Small intestine (tissue), 7 donors: ENCODE measurements at regions not wholly inside any gene's neighbourhood (a gene's known extent, or its start where the extent isn't known, plus 50 kb on each side); places are given as distances from the start of the nearest gene placed in this dataset.

Experiments used
- DNase-seq, 2 donors: peaks; one replicate each; pipeline versions ENCODE4 v3.0.0 to v3.0.0-alpha.2; 2013
- FAIRE-seq: peaks from 2 replicates; lab custom pipeline; 2012; peaks lifted over from hg19 to GRCh38; lab: Jason Lieb, UNC
- H3K27ac ChIP-seq, 3 donors: one replicate each; pipeline ENCODE4 v1.5.1; 2013; ENCODE audit warnings: low read length in 2 of 3, mild to moderate bottlenecking in 2 of 3, control low read depth in 1 of 3, inconsistent platforms in 1 of 3, low read depth in 1 of 3, moderate library complexity in 1 of 3
- H3K27me3 ChIP-seq, 3 donors: one replicate each; pipeline ENCODE4 v1.6.1; 2013; ENCODE audit warnings: low read length in 3 of 3, inconsistent platforms in 1 of 3; ENCODE audit not compliant: control insufficient read depth in 3 of 3, insufficient read depth in 3 of 3
- H3K36me3 ChIP-seq, 3 donors: one replicate each; pipeline ENCODE4 v1.6.1; 2013; ENCODE audit warnings: low read length in 3 of 3, inconsistent platforms in 1 of 3, low read depth in 1 of 3, mild to moderate bottlenecking in 1 of 3, moderate library complexity in 1 of 3; ENCODE audit not compliant: control insufficient read depth in 3 of 3, insufficient read depth in 2 of 3
- H3K4me1 ChIP-seq, 3 donors: one replicate each; pipeline ENCODE4 v1.6.1; 2013; ENCODE audit warnings: low read length in 2 of 3, inconsistent platforms in 1 of 3, low read depth in 1 of 3, mild to moderate bottlenecking in 1 of 3, moderate library complexity in 1 of 3; ENCODE audit not compliant: control insufficient read depth in 3 of 3, insufficient read depth in 2 of 3
- H3K4me3 ChIP-seq, 3 donors: one replicate each; pipeline ENCODE4 v1.5.1; 2013; ENCODE audit warnings: low read length in 3 of 3, control low read depth in 1 of 3, inconsistent platforms in 1 of 3, low read depth in 1 of 3, mild to moderate bottlenecking in 1 of 3, moderate library complexity in 1 of 3
- H3K9me3 ChIP-seq, 2 donors: one replicate each; pipeline ENCODE4 v1.6.1; 2013; ENCODE audit warnings: low read depth in 1 of 2, low read length in 1 of 2; ENCODE audit not compliant: control insufficient read depth in 2 of 2, insufficient read depth in 1 of 2
- WGBS, 3 donors: extraction: QIAGEN DNeasy Blood & Tissue Kit; methylation state at CpG; one replicate each; pipeline ENCODE4 v1.1.7; 2013; 5-methylcytosine and 5-hydroxymethylcytosine counted together
- donor health status: healthy with polysubstance abuse.
- donor health status: control.
- donor health status: control.
- donor health status: Bipolar disorder and iron deficiency.
- donor health status: healthy.

DNA sequence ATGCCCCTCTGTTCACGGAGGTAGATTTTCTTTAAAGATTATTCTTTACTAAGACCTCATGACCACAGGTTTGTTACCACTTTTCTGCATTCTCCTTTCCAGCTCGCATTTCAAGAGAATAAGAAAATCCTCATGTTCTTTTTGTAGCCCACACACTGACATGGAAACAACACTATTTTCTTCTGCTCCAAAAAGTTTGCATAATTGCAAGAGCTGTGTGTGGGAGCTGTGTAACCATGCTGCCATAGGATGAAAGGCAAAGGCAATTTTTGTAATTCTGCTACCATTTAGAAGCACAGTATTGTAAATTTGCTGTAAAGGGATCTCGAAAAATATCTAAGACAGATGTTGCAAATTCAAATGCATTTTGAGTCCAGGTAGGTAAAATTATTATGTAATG lies 302.4 kb upstream of the EMCN start:
- Histone ChIP-seq H3K27me3 (no peaks in the 10 kb centered on the region), H3K27ac (no peak overlapping the region), H3K4me1 (no peaks in the 10 kb centered on the region), H3K9me3 (no peaks in the 10 kb centered on the region), H3K4me3 (no peak overlapping the region), H3K36me3 (no peaks in the 10 kb centered on the region)
- FAIRE-seq: no peak
- 85 to 93% (median 90%) methylated on average over 3 of the region's 3 CpGs for WGBS, 3 donors
- no peak for DNase-seq

- Histone ChIP-seq H3K36me3 (no peaks in the 10 kb centered on the region), H3K9me3 (no peaks in the 10 kb centered on the region), H3K27ac (no peak overlapping the region), H3K4me1 (no peaks in the 10 kb centered on the region), H3K27me3 (no peaks in the 10 kb centered on the region), H3K4me3 (no peak overlapping the region)
- FAIRE-seq (no peak), DNase-seq (no peak)
- 84 to 93% (median 91%) methylated on average over 5 of the region's 5 CpGs for WGBS, 3 donors
Observed at GRCh38 chr4:100819505-100819904, 301.7 kb upstream of the EMCN start.

DNA sequence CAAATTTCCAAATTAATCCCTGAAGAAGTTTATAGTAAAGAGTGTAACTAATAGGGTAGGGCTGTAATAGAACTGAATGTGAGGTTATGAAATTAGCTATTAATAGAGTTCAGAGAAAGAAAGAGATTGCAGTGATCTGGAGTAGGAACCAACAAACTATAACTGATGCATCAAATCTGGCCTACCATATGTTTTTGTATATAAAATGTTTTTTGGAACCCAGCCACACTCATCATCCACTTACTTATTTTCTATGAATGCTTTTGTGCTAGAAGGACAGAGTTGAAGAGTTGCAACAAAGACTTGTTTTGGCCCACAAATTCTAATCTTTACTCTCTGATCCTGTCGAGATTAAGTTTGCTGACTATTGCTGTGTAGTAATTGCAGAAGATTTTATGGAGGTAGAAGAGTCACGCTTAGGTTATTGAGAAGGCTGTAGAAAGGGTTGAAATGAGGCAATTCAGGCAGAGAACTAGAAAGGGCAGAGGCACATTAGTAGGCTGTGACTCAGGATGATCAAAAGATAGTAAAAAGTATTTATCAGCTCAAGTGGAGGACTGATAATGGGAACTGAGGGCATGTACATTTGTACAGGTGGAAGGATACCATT lies 298.7 kb upstream of the EMCN start:
- no peaks in the 10 kb centered on the region for H3K36me3 ChIP-seq
- H3K4me1 ChIP-seq: no peaks in the 10 kb centered on the region
- H3K27me3 ChIP-seq: no peaks in the 10 kb centered on the region
- no peak overlapping the region for H3K27ac ChIP-seq
- DNase-seq: peak in 1 of 2 donors; percentile 21
- FAIRE-seq: no peak
- H3K4me3 ChIP-seq: no peak overlapping the region
- WGBS, 3 donors: 55 to 64% (median 60%) methylated on average over 2 of the region's 2 CpGs
- no peaks in the 10 kb centered on the region for H3K9me3 ChIP-seq

- Histone ChIP-seq H3K9me3 (no peaks in the 10 kb centered on the region), H3K4me1 (no peaks in the 10 kb centered on the region), H3K36me3 (no peaks in the 10 kb centered on the region), H3K4me3 (no peak overlapping the region), H3K27ac (no peak overlapping the region), H3K27me3 (no peaks in the 10 kb centered on the region)
- WGBS, 3 donors: 70 to 90% (median 85%) methylated on average over 2 of the region's 2 CpGs
- FAIRE-seq (no peak), DNase-seq (no peak)
Observed at GRCh38 chr4:100811046-100811445, 293.2 kb upstream of the EMCN start.

DNA sequence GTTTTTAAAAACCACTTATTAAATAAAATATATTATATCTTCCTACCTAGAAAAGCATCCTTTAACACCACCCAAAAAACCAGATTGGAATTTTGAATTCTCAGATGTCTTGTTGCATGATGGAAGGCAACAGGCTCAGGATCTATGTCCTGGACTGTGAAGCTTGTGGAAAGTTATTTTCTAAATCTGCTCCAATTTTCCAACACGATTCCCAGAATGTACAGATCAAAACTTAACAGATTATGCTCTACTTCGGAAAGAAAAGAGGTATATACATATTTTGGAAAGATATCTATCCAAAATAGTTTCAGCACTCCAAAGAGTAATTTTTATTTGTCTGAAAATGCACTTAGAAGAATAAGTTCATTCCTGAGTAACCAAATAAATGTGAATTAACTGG lies 291.7 kb upstream of the EMCN start:
- no peak overlapping the region for H3K27ac ChIP-seq
- no peaks in the 10 kb centered on the region for H3K27me3 ChIP-seq
- H3K4me3 ChIP-seq: no peak overlapping the region
- H3K4me1 ChIP-seq: no peaks in the 10 kb centered on the region
- H3K9me3 ChIP-seq: no peaks in the 10 kb centered on the region
- no peak for DNase-seq
- 73 to 86% (median 82%) methylated on average over 2 of the region's 2 CpGs for WGBS, 3 donors
- FAIRE-seq: no peak
- no peaks in the 10 kb centered on the region for H3K36me3 ChIP-seq

DNA sequence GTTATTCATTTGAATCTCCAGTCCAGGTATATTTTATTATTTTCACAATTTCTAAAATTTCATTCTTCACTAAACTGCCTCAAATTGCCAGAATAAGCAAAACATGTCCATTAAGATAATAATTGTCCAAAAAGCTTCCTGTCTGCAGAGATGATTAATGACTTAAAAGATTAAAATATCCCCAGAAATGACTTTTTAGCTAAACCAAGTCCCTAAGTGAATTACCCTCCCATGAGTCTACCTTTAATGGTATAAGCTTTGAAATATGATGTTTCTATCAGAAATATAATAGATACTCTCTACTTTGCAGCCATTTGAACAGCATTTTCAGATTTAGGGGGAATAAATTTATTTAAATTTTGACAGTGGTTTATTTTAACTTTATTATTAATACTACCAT lies 289.2 kb upstream of the EMCN start:
- no peaks in the 10 kb centered on the region for H3K9me3 ChIP-seq
- DNase-seq (no peak), FAIRE-seq (no peak)
- no peaks in the 10 kb centered on the region for H3K27me3 ChIP-seq
- H3K27ac ChIP-seq: no peak overlapping the region
- H3K36me3 ChIP-seq: no peaks in the 10 kb centered on the region
- no peak overlapping the region for H3K4me3 ChIP-seq
- H3K4me1 ChIP-seq: no peaks in the 10 kb centered on the region

DNA sequence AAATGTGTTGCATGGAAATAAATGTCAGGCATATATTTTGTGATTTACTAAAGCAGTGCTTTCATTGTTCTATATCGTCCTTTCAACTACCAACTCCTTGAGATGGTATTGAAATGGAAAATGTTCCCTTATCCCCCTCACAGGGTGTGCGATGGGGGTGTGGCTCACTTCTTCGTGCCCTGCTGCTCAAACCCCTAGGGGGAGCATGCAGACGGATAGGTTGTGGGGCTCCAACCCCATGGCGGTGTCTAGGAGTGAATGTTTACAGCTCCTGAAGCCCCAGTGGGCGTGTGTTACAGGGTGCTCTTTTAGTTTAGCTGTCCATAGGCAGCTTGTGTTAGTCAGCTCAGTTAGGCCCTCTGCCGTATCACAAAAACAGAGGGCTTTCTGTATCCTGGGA lies 287.7 kb upstream of the EMCN start:
- WGBS, 3 donors: 87 to 89% (median 88%) methylated on average over 7 of the region's 7 CpGs
- H3K4me1 ChIP-seq: no peaks in the 10 kb centered on the region
- no peaks in the 10 kb centered on the region for H3K27me3 ChIP-seq
- no peaks in the 10 kb centered on the region for H3K36me3 ChIP-seq
- H3K4me3 ChIP-seq: no peak overlapping the region
- no peak overlapping the region for H3K27ac ChIP-seq
- no peaks in the 10 kb centered on the region for H3K9me3 ChIP-seq
- FAIRE-seq (no peak), DNase-seq (no peak)

- no peak overlapping the region for H3K27ac ChIP-seq
- H3K4me1 ChIP-seq: no peaks in the 10 kb centered on the region
- no peak overlapping the region for H3K4me3 ChIP-seq
- 83 to 84% (median 84%) methylated on average over 6 of the region's 6 CpGs for WGBS, 3 donors
- FAIRE-seq (no peak), DNase-seq (no peak)
- no peaks in the 10 kb centered on the region for H3K27me3 ChIP-seq
- no peaks in the 10 kb centered on the region for H3K9me3 ChIP-seq
- H3K36me3 ChIP-seq: no peaks in the 10 kb centered on the region
Observed at GRCh38 chr4:100804576-100805360, 286.9 kb upstream of the EMCN start.
